Stimulated activated CD8-positive, alpha-beta memory T cell treated with anti-CD3 and anti-CD28 coated beads, Interleukin-12 subunit alpha, Interleukin-12 subunit beta, amount 100 ng/mL, for 1 hour (primary cell): ENCODE measurements at regions not wholly inside any gene's neighbourhood (a gene's known extent, or its start where the extent isn't known, plus 50 kb on each side); places are given as distances from the start of the nearest gene placed in this dataset.

ENCODE experiments used
- DNase-seq: peaks from one replicate; pipeline ENCODE4 v3.0.0-alpha.2; 2020; ENCODE audit warnings: low read depth

DNA sequence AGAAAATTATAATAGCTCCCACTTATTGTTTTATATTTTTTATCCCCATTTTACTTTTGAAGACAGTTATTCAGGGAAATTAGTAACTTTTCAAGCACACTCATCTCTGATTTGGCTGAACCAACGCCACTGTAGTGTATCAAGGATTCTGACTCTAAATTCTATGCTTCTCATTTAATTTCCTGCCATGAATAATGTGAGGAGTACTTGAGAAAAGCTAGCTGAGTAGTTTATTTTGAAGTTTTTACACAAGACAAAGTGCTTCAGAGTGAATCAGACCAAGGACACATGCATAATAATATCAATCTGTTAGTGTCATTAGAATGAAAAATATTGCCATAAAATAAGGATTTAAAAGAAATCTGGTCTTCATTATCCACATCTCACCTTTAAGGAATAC is 329.9 kb downstream of the SLITRK6 start:
- DNase-seq: no peak

DNA sequence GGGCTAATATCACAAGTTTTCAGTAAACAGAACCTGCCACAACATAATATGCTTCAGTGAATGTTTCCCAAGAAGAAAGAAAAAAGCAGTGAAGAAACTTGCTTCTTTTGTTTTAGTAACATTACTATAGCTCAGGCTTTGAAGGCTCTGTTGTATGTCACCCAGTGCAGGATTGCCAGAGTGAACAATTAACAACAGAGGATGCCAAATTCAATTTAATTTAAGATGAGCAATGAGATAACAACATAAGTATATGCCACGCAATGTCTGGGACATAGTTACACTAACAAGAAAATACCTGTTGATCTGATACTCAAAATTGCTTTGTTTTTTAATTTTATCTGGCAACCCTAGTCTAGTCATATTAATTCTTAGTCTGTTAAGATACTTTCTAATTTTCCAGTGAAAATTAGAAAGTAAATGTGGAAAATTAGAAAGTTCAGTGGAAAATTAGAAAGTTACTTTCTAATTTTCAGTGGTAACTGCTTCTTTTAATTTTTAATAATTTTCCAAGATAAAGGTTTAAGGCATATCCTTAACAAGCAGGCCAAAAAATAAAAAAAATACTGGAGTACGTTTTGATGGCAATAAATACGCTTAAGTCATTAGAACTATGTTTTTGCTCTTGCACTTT is 336.3 kb downstream of the SLITRK6 start:
- no peak for DNase-seq

DNA sequence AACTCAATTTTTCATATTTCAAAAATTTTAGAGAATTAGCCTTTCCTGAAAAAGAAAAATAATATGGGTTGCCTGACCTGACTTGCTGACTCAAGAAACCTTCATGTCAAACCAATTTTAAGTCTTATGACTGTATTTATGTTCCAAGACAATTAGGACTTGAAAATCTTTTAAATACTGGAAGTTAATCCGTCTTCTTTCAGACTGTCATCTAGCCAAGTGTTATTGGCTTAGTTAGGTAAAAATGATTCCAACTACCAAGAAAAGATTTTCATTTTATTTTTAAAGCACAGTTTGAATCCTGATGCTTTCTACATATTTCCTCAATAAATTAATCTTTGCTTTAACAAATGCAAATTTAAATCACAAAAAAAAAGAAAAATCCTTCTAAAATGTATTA is 337.6 kb downstream of the SLITRK6 start:
- DNase-seq: no peak

DNA sequence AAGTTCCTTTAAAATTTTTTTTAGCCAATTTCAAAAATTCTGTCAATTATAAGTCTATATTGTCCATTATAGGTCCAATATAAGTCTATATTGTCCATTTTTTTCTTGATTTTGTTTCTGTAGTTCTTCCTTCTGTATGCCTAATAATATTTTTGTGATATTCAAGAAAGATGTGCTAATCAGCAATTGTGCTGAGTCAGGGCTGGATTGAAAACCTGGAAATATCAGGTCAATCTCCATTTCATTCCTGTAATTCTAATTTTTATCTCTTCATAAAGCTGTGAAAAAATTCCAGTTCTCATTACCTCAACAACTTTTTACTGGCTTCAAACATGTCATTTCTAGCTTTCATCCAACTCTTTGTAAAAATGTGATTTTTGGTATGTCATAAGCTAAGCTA is 353.7 kb downstream of the SLITRK6 start:
- no peak for DNase-seq

DNA sequence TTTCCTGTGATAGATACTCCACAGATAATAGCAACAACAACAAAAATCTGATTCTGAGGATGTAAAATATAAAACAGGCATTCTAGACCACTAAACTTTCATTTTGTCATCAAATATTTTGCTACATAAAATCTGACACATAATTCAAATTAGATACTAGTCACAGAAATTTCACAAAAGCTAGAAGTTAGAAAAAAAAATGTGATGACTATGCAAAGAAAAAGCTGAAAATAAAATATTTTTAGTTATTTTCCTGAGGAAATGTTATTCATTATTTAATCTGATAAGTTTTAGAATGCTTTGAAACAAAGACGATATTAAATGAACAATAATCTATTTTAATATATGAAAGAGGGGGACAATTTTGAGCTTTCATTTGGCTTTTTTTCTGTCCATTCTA is 357.2 kb downstream of the SLITRK6 start:
- no peak for DNase-seq

DNA sequence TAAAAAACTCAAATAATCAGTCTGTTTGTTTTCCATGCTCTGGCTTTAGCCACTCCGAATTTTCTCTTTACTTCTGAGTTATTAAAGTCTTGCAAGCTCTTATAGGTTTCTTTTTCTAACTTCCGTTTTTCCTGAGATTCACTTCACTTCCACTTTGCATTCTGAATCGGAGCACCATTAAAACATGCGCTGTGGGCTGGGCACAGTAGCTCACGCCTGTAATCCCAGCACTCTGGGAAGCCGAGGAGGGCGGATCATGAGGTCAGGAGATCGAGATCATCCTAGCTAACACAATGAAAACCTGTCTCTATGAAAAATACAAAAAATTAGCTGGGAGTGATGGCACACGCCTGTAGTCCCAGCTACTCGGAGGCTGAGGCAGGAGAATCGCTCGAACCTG is 357.9 kb downstream of the SLITRK6 start:
- DNase-seq: no peak

DNA sequence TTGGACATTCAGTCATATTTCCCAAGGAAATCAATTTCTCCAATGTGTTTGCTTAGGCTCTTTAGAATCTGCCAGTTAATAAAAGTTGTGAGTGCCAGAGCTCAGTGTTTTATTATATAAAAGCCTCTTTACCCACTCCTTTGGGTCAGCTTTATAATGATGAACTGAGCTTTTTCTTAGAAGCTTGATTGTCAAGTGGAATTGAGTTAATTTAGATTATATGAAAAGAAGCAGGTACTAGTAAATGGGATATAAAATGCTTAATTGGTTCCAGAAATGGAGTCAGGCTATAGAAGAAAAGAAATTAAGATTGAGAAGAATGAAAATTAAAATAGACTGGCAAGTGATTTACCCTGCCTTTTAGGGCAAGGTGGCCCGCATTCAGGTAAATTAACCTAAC is 363.2 kb downstream of the SLITRK6 start:
- DNase-seq: no peak

DNA sequence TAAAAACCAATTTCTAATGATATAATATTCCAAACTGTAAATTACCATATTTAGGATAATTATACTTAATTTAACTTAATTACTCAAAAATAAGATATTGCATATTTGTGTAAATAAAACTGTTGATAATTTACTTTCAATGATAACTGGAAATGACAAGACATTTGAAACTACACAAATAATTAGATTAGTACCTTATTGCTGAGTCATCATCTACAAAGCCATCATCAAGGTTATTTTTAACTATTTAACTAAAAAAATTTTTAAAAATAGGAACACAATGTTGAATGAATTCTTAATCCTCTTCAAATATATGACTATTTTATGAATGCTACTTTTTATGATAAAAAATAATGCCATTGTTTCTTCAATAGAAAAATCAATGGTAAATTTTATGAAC is 364.3 kb downstream of the SLITRK6 start:
- no peak for DNase-seq

DNA sequence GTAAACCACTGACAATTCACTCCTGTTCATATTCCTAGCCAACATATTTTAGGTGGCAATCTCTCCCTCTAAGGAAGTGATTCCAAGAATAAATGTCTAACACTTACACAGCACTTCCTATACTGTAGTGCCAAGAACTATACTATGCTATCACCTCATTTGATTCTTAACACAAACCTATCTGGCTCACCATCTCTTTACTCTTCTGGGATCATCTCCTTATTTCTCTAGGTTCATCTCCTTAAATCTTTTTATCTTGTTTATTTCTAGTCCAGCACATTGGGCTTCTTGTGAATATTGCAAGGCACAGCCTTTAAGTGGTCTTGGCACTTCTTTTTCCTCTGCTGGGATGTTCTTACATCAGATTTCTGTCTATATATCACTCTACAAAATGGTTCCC is 366.3 kb downstream of the SLITRK6 start:
- DNase-seq: no peak

DNA sequence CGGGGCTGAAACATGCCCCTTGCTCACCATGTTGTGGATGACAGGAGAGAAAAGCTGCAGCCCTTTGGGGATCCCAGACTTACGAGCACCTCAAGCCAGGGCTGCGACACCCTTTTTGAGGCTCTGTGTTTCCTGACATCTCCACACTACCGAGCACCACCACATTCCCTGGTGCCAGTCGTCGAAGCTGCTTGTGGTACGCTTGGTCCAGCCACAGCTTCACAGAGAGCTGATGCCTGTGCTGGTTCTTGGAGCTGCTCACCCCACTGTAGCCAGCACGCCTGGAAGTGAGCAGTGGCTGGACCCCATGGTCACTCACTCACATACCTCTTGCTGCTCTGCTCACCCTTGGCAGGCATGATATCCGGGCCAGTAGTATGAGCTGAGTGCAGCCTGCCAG is 367.5 kb downstream of the SLITRK6 start:
- DNase-seq: no peak

DNA sequence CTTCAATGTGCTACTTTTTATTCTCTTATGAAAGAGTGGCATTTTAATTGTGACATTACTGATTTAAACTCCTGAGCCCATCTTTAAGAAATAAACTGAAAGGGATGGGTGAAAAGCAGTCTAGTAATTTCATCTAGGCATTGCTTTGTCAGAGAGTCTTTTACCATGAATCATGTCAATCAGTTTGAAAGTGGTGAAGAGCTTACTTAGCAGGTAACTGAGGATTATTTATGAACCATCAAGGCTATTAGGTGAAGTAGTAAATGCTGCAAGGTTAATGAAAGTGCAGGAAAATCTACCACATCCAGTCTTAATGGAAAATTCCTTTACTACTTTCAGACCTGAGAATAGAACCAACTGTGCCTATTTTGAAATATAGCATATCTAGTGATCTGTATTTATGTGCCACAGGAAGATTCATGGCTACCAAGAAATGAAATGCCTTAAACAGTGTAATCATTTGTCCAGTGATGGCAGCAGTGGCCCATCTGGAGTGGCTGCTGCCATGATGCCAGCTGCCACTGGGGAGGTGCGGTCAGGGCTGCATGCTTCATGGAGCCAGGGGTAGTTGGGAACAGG is 368.9 kb downstream of the SLITRK6 start:
- no peak for DNase-seq

DNA sequence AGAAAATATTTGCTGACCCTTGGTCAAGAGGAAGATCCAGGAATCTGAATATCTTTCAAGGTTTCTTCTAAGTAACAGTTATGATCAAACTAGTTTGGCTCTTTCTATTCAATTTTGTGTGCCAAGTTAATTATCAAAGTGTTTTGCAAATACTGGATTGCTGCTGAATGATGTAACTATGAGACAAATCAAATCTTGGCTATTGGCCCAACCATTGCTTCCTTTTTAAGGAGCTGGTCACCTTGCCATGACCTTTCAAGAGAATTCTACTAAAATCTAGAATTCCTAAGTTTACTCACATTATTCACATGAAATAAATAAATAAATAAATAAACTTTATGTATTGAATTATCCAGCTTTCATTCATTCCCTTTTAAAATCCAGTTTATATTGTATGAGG is 371.8 kb downstream of the SLITRK6 start:
- DNase-seq: no peak

DNA sequence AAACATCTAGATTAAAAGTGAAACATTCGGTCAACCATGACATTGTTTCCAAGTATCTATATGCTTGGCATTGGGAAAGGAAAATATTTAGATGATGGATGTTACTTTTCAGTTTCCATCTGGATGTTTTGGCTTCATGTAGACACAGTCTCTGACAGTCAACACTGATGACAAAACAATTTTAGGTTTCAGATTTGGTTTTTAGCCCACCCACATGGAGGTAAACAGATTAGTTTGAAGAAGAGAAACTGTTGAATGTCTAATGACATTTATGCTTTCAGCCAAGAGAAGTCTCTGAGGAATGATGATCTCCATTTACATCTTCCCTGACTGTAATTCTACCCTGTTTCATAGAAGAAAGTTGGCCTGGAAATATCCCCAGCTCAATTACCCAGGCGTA is 379.1 kb downstream of the SLITRK6 start:
- no peak for DNase-seq

DNA sequence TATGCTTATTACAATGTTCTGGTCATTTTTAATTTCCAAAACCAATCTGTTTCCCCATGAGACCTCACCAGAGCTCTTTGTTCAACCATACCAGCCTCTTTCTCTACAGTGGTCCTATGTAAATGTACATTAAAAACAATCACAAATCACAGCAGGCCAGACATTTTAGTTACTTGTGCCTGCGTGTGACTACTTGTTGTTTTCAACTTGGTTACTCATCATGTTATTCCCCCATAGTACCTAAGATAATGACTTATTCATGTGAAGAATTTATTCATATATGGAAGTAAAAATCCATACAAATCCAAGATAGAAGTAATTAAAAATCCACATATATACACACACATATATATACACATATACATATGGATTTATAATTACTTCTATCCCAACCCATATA is 379.6 kb downstream of the SLITRK6 start:
- no peak for DNase-seq

DNA sequence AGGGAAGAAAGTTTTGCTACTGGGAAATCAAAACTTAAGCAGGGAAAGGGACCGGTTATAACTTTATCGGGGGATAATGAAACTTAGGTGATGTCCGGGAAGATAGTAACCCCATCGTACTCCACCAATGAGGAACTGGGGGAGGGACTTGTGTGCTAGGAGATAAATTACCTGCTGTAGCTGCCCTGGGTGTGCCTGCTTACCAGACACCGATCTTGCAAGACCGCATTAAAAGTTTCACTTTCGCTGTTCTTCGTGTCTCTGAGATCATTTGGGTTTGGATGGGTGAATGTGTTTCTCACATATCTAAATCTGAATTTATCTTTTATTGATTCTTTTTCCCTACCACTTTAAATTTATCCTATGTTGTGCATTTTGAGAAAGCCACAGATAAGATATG is 381.4 kb downstream of the SLITRK6 start:
- no peak for DNase-seq

DNA sequence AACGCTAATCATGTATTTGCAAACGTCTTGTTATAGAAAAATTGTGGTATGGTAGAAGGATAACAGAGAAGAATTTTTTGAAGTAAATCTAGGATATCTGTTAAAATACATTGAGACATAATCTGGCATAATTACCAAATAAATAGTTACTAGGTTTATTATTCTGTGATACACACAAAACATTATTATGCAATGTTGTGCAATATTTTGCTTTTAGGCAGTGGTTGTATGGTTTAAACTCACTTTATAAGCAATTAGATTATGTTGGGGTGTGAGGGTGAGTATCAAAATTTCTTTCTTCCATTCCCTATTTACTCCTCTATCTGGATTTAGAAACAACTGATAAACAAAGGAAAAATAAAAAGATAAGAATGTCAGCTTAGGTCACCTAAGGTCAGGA is 385.6 kb downstream of the SLITRK6 start:
- no peak for DNase-seq

DNA sequence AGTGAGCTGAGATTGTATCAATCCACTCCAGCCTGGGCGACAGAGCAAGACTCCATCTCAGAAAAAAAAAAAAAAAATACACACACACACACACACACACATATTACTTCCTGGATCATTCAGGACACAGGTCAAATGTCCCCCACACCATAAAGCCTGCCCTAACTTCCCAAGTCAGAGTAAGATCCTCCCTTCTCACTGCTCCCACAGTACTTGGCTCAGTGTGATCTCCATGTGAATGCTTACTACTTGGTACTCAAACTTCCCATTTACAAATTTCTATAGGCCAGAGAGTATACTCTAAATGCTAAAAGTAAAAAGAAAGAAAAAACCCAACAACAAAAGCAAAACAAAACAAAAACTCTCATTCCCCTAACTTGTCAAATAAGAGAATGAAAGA is 386.8 kb downstream of the SLITRK6 start:
- DNase-seq: no peak

DNA sequence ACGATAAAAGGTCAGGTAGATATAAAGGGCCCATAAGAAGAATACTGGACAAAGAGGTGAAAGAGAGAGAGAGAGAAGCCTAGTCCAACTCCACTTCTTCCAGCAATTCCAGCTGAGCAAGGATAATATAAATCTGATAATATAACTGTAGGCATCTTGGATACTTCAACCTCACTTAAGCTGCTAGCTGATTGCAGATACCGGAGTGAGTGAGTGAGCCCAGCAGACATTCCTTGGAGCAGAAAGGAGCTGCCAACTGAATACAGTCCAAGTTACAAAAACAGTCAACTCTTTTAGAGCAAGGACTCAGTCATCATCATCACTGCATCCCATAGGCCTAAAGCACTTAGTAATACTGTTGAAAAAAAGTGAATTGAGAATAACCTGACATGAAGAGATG is 387.6 kb downstream of the SLITRK6 start:
- DNase-seq: no peak

DNA sequence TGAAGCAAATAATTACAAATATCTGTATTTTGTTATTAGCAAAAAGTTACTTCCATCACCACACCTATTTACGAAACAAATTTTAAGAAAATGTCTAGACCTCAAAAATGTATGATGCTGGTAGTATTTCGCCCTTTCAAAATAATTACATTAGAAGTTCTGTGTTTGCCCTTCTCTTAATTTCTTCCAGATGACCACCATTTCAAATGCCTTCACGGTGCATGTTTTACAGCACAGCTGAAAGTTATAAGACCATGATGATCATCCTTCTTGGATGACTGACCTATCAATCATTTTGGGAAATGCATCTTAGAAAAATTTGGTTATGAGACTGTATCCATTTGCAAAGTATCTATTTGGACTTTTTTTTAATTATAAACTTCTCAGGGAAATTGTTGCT is 390.8 kb downstream of the SLITRK6 start:
- no peak for DNase-seq

DNA sequence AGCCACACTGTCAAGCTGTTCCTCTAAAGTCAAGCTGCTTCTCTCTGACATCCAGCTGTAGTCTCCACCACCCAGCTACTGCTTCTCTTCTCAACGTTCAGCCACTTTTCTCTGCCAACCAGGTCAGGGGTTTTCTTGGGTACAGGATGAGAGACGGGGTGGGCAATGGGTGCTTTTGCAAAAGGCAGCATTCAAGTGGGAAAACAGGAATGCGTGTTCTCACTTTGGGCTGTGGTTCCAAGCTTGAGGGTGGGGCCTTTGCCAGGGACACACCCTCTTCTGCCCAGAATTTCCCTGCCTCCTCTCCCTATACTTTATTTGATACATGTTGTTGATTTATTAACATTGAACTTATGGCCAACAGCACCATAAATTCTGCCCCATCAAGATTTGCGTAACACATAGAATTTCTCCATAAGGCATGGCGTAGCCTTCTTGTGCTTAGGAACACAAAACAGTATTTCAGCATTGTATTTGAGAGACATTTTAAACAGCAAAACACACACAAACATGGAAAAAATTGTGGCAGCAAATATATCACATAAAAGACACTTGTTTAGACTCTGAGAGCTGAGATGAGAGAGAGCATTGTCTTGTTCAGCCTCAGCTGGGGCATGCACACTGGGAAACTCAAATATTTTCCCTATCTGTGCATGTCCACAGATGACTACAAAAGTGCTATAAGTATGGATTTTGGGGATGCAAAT is 392.8 kb downstream of the SLITRK6 start:
- no peak for DNase-seq

DNA sequence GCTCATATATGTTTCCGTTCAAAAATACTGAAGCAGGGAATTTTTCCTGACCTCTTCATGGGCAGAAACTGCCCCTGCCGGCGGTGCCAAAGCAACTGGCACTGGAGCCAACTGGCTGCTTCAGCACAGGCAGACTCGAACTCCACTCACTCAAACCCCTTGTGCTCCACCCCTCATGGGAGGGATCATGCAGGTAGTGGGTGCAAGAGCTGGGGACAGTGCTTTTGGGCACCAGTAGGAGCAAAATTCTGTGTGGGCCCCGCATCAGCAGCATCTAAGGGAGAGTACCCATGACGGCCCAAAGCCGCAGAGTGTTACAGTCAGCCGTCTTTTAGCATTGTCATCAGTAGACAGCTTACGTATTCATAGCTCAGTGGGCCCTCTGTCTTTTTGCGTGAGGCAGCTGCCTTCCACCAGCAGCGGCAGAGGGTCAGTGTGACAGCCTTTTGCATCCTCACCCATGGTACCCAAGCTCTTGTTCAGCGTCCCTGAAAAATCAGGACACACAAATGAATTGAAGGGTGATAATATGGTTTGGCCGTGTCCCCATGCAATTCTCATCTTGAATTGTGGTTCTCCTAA is 393.8 kb downstream of the SLITRK6 start:
- DNase-seq: no peak

DNA sequence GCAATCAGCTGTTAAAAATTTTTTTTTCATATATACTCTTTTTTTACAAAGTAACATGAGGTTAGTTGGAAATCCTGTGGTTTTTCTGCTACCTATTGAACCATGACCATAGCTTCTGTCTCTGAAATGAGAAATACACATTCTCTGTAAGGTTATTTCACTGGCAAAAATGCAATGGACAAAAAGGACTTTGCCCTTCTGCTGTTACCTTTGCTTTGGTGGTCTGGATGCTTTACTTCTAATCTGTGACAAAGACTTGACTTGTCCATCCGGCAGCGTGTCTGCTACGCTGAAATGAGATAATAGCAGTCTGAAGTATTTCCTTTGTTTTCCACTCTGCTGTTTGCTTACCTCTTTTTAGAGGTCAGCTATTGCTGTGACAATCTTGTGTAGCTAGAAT is 412.8 kb downstream of the SLITRK6 start:
- no peak for DNase-seq

DNA sequence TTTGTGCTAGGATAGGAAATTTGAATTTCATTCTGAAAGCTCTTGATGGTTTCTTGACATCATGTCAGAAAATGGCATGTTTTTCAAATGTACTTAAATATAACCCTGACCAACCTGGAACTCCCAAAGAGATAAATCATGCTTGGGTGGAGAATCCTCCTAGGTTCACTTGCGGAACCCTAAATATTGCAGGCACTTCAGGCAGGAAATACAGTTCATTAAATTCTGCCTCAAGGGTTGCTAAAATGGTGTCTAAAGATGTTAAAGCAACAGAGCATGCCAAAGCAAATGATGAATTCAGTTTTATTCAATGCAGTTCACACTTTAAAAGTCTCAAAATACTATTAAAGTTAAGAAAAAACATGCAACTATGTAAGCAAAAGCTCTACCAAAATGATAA is 415.9 kb downstream of the SLITRK6 start:
- DNase-seq: no peak

DNA sequence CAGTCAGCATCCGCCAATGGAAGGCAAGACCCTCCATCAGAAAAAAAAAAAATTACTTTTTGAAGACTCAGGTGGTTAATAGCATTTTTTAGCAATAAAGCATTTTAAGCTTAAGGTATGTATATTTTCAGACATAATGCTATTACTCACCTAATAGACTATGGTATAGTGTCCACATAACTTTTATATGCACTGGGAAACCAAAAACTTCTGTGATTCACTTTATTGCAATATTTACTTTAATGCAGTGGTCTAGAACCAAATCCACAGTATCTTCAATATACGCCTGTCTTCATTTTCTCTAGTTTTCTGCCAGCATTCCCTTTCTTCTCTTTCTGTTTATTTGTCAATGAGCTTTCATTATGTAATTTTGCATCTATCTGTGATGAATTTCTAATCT is 418.1 kb downstream of the SLITRK6 start:
- DNase-seq: no peak
